Testis (tissue), 2 donors: ENCODE measurements at regions not wholly inside any gene's neighbourhood (a gene's known extent, or its start where the extent isn't known, plus 50 kb on each side); places are given as distances from the start of the nearest gene placed in this dataset.

ENCODE experiments used
- DNase-seq: peaks from one replicate; pipeline ENCODE4 v3.0.0-alpha.2; 2019
- H3K27ac ChIP-seq, 2 donors: fragments of 200-600 bp; sonication (generic); one replicate each; pipeline ENCODE4 v1.5.1; 2019
- H3K27me3 ChIP-seq: fragments of 200-600 bp; sonication (generic); one replicate; pipeline ENCODE4 v1.5.1; 2019
- H3K36me3 ChIP-seq: fragments of 200-600 bp; sonication (generic); one replicate; pipeline ENCODE4 v1.5.1; 2017; ENCODE audit warnings: low read depth; ENCODE audit errors: missing control alignments
- H3K4me1 ChIP-seq: fragments of 200-600 bp; sonication (generic); one replicate; pipeline ENCODE4 v1.5.1; 2019
- H3K4me3 ChIP-seq, 2 donors: fragments of 200-600 bp; sonication (generic); one replicate each; pipeline ENCODE4 v1.5.1; 2017 to 2019
- H3K9me3 ChIP-seq: fragments of 200-600 bp; sonication (generic); one replicate; pipeline ENCODE4 v1.5.1; 2017
- CTCF ChIP-seq, 3 experiments: fragments of 450-650 bp in 2 of 3; fragments of 200-600 bp in 1 of 3; sonication (generic) in 1 of 3; IDR thresholded peaks; one replicate each; pipeline ENCODE4 v1.5.1; 2016 to 2019; ENCODE audit warnings: antibody characterized with exemption in 3 of 3, mild to moderate bottlenecking in 2 of 3, moderate library complexity in 1 of 3
- POLR2A ChIP-seq: fragments of 450-650 bp; IDR thresholded peaks from one replicate; pipeline ENCODE4 v1.6.1; 2017; ENCODE audit warnings: antibody characterized with exemption, mild to moderate bottlenecking, moderate library complexity
- WGBS, 2 donors: methylation state at CpG; one replicate each; pipeline ENCODE4 v1.1.5; 2018; 5-methylcytosine and 5-hydroxymethylcytosine counted together
- intact Hi-C: fragments of 100-400 bp; cut with DNase I; formaldehyde crosslinking; loops from one replicate; pipeline ENCODE4 v1.15.1; 2023; ENCODE audit warnings: low total_unique reads

- WGBS, 2 donors, result 85 to 91% methylated on average over 3 of the region's 3 CpGs
- Histone ChIP-seq H3K27me3 (no peaks in the 10 kb centered on the region), H3K4me1 (no peaks in the 10 kb centered on the region), H3K4me3 (no peak overlapping the region), H3K36me3 (no peaks in the 10 kb centered on the region), H3K9me3 (no peaks in the 10 kb centered on the region), H3K27ac (no peak overlapping the region)
- no peak for DNase-seq
- TF ChIP-seq POLR2A, result no peak
- TF ChIP-seq CTCF (IDR thresholded peaks at IDR 0.05), result no peak
- intact Hi-C loops, result loop anchor here (10.0 kb wide), 1 partner anchor 154 kb away; no protein-coding TSS in a partner anchor
These were observed 85.8 kb upstream of the TSPAN11 start for GRCh38 chr12:30840715-30841114.

GRCh38 chr12:30839643-30840220, 85.0 kb upstream of the CAPRIN2 start:
- intact Hi-C loops, result loop anchor here (10.0 kb wide), 1 partner anchor 155 kb away; no protein-coding TSS in a partner anchor
- Histone ChIP-seq H3K4me1 (no peaks in the 10 kb centered on the region), H3K27ac (no peak overlapping the region), H3K27me3 (no peaks in the 10 kb centered on the region), H3K9me3 (no peaks in the 10 kb centered on the region), H3K36me3 (no peaks in the 10 kb centered on the region), H3K4me3 (no peak overlapping the region)
- no peak for DNase-seq
- 83 to 84% methylated on average over 7 of the region's 7 CpGs for WGBS, 2 donors
- TF ChIP-seq POLR2A (no peak), CTCF (IDR thresholded peaks at IDR 0.05) (no peak)

- TF ChIP-seq CTCF (IDR thresholded peaks at IDR 0.05) (no peak), POLR2A (no peak)
- Histone ChIP-seq H3K4me1 (no peaks in the 10 kb centered on the region), H3K27me3 (no peaks in the 10 kb centered on the region), H3K9me3 (no peaks in the 10 kb centered on the region), H3K4me3 (no peak overlapping the region), H3K36me3 (no peaks in the 10 kb centered on the region), H3K27ac (no peak overlapping the region)
- intact Hi-C loops, result no loop called here
- WGBS, 2 donors, result 58 to 61% methylated on average over 6 to 7 of the region's 7 CpGs
- DNase-seq, result no peak
These were observed 82.8 kb upstream of the CAPRIN2 start for GRCh38 chr12:30837595-30837994.

GRCh38 chr12:30836656-30837445, 82.1 kb upstream of the CAPRIN2 start:
- TF ChIP-seq POLR2A, result no peak
- TF ChIP-seq CTCF (IDR thresholded peaks at IDR 0.05), result no peak
- no peaks in the 10 kb centered on the region for H3K36me3 ChIP-seq
- WGBS, 2 donors, result 75 to 81% methylated on average over 12 of the region's 12 CpGs
- intact Hi-C loops, result no loop called here
- H3K4me3 ChIP-seq, result no peak overlapping the region
- no peaks in the 10 kb centered on the region for H3K9me3 ChIP-seq
- no peak for DNase-seq
- no peak overlapping the region for H3K27ac ChIP-seq
- H3K4me1 ChIP-seq, result no peaks in the 10 kb centered on the region
- no peaks in the 10 kb centered on the region for H3K27me3 ChIP-seq
